ENCODE measurements at regions not wholly inside any gene's neighbourhood (a gene's known extent, or its start where the extent isn't known, plus 50 kb on each side); places are given as distances from the start of the nearest gene placed in this dataset.

- TF ChIP-seq, protein P1, sequence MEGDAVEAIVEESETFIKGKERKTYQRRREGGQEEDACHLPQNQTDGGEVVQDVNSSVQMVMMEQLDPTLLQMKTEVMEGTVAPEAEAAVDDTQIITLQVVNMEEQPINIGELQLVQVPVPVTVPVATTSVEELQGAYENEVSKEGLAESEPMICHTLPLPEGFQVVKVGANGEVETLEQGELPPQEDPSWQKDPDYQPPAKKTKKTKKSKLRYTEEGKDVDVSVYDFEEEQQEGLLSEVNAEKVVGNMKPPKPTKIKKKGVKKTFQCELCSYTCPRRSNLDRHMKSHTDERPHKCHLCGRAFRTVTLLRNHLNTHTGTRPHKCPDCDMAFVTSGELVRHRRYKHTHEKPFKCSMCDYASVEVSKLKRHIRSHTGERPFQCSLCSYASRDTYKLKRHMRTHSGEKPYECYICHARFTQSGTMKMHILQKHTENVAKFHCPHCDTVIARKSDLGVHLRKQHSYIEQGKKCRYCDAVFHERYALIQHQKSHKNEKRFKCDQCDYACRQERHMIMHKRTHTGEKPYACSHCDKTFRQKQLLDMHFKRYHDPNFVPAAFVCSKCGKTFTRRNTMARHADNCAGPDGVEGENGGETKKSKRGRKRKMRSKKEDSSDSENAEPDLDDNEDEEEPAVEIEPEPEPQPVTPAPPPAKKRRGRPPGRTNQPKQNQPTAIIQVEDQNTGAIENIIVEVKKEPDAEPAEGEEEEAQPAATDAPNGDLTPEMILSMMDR (IDR thresholded peaks at IDR 0.05; ENCODE audit: low read depth, low read length, poor library complexity, severe bottlenecking): no peak
- TF ChIP-seq EZH2phosphoT487 (IDR thresholded peaks at IDR 0.05; ENCODE audit: borderline replicate concordance, low read length): no peak
These were observed 292.5 kb upstream of the NRP1 start for GRCh38 chr10:33626798-33627466.
